Embryonic facial prominence (tissue), 1 donor: ENCODE measurements at regions not wholly inside any gene's neighbourhood (a gene's known extent, or its start where the extent isn't known, plus 50 kb on each side); places are given as distances from the start of the nearest gene placed in this dataset.
"Not testable (repeated sequence)": the region's sequence is repeated elsewhere in the genome, so short reads cannot be mapped to it uniquely, and the experiment has no call there.

Experiments
- DNase-seq: peaks from one replicate; pipeline ENCODE4 v3.0.0-alpha.2; 2016; ENCODE audit errors: extremely low spot score

- no peak for DNase-seq
Observed at GRCh38 chr6:4655196-4656025, 120.8 kb upstream of the CDYL start.

- no peak for DNase-seq
Observed at GRCh38 chr6:4653141-4653540, 123.1 kb upstream of the CDYL start.

GRCh38 chr6:4651831-4652467 is 124.3 kb upstream of the CDYL start:
- no peak for DNase-seq

GRCh38 chr6:4649728-4650127 is 126.5 kb upstream of the CDYL start:
- DNase-seq, result no peak

- peak; percentile 45 for DNase-seq
Observed at GRCh38 chr6:4647414-4648365, 128.5 kb upstream of the CDYL start.

GRCh38 chr6:4645713-4646360 is 130.4 kb upstream of the CDYL start:
- DNase-seq, result no peak

- DNase-seq, result no peak
Observed at GRCh38 chr6:4644996-4645395, 131.2 kb upstream of the CDYL start.

- DNase-seq, result no peak
Observed at GRCh38 chr6:4641461-4641860, 134.7 kb upstream of the CDYL start.

- DNase-seq, result no peak
Observed at GRCh38 chr6:4640139-4640538, 136.1 kb upstream of the CDYL start.

GRCh38 chr6:4638641-4639040 is 137.6 kb upstream of the CDYL start:
- DNase-seq, result no peak

- DNase-seq, result no peak
Observed at GRCh38 chr6:4637691-4638433, 138.3 kb upstream of the CDYL start.

GRCh38 chr6:4636881-4637224 is 139.4 kb upstream of the CDYL start:
- DNase-seq, result no peak

GRCh38 chr6:4636191-4636880 is 139.9 kb upstream of the CDYL start:
- no peak for DNase-seq

- DNase-seq, result no peak
Observed at GRCh38 chr6:4635666-4636065, 140.5 kb upstream of the CDYL start.

GRCh38 chr6:4632421-4632820 is 143.8 kb upstream of the CDYL start:
- DNase-seq, result no peak

- DNase-seq, result not testable (repeated sequence)
Observed at GRCh38 chr6:4629789-4630188, 146.4 kb upstream of the CDYL start.

GRCh38 chr6:4625557-4625956 is 150.6 kb upstream of the CDYL start:
- DNase-seq, result no peak

GRCh38 chr6:4624726-4625125 is 151.5 kb upstream of the CDYL start:
- DNase-seq, result no peak

GRCh38 chr6:4620284-4621151 is 155.7 kb upstream of the CDYL start:
- no peak for DNase-seq

- DNase-seq, result no peak
Observed at GRCh38 chr6:4616311-4616710, 159.9 kb upstream of the CDYL start.
